K562 (cell line): ENCODE measurements at regions not wholly inside any gene's neighbourhood (a gene's known extent, or its start where the extent isn't known, plus 50 kb on each side); places are given as distances from the start of the nearest gene placed in this dataset.

ENCODE experiments used
- ATAC-seq: fragments of 200-7000 bp; cut with Tn5 transposase; 3 replicates; pipeline ENCODE4 v1.9.1; 2020; ENCODE audit warnings: moderate library complexity
- BruUV-seq: library from RNA; stranded (reverse); fragments of 400-500 nt; replicated peaks from 2 replicates; lab custom pipeline; 2021; lab: Mats Ljungman, UMichigan
- CTCF ChIA-PET: fragments of 300-600 bp; formaldehyde crosslinking; extraction: SDS; loops from one replicate; lab custom pipeline; 2021; ENCODE audit warnings: low intra/inter-chr PET ratio; lab: Yijun Ruan, JAX
- POLR2A ChIA-PET: fragments of 300-600, 350-650 bp; sonication (Branson Sonifier 250); formaldehyde crosslinking; extraction: SDS; loops from one replicate; lab custom pipeline; 2021; ENCODE audit warnings: antibody characterized with exemption, inconsistent platforms; lab: Yijun Ruan, JAX
- DNase-seq, 4 experiments: peaks; one replicate each; pipeline versions ENCODE4 v3.0.0 to v3.0.0-alpha.2; 2011 to 2018; ENCODE audit warnings: low spot score in 3 of 4, mixed read lengths in 3 of 4; ENCODE audit errors: extremely low read depth in 1 of 4
- FAIRE-seq: peaks from 2 replicates; lab custom pipeline; 2011; peaks lifted over from hg19 to GRCh38; lab: Jason Lieb, UNC
- H2AFZ ChIP-seq: 2 replicates; pipeline ENCODE4 v1.6.0; 2011; ENCODE audit warnings: low read depth, low read length, control low read depth, inconsistent platforms
- H3K27ac ChIP-seq: fragments of 200-600 bp; 3 replicates; pipeline ENCODE4 v1.8.0; 2011; ENCODE audit warnings: low read depth, mild to moderate bottlenecking, control low read depth, inconsistent platforms, low read length, moderate library complexity, mixed read lengths; ENCODE audit errors: extremely low read depth
- H3K27me3 ChIP-seq, 2 experiments: fragments of 300-600 bp in 1 of 2; 2 replicates in 1 of 2; 3 replicates in 1 of 2; pipeline versions ENCODE4 v1.6.0 to v1.8.0; 2011; ENCODE audit warnings: inconsistent platforms in 2 of 2, low read length in 2 of 2, mild to moderate bottlenecking in 1 of 2, mixed read lengths in 1 of 2, moderate library complexity in 1 of 2; ENCODE audit not compliant: control insufficient read depth in 2 of 2, insufficient read depth in 2 of 2
- H3K36me3 ChIP-seq: fragments of 300-600 bp; 3 replicates; pipeline ENCODE4 v1.8.0; 2011; ENCODE audit warnings: mild to moderate bottlenecking, low read length, inconsistent platforms; ENCODE audit not compliant: control insufficient read depth, insufficient read depth
- H3K4me1 ChIP-seq, 2 experiments: fragments of 200-600 bp in 1 of 2; replicated peaks in 1 of 2; 2 replicates in 1 of 2; 3 replicates in 1 of 2; pipeline versions ENCODE4 v1.5.1 to v1.8.0; 2011; ENCODE audit warnings: inconsistent platforms in 2 of 2, low read length in 2 of 2, mild to moderate bottlenecking in 1 of 2, mixed read lengths in 1 of 2, moderate library complexity in 1 of 2; ENCODE audit not compliant: control insufficient read depth in 2 of 2, insufficient read depth in 2 of 2
- H3K4me2 ChIP-seq: 2 replicates; pipeline ENCODE4 v1.6.1; 2011; ENCODE audit warnings: low read length, control low read depth, inconsistent platforms, mixed read lengths; ENCODE audit not compliant: insufficient read depth
- H3K4me3 ChIP-seq: fragments of 200-600 bp; sonication (generic), shearing (Covaris generic); 2 replicates; pipeline ENCODE4 v1.5.1; 2016; ENCODE audit warnings: control low read depth, inconsistent platforms
- H3K79me2 ChIP-seq: fragments of 200-600 bp; 3 replicates; pipeline ENCODE4 v1.8.0; 2011; ENCODE audit warnings: low read length, inconsistent platforms; ENCODE audit not compliant: control insufficient read depth, insufficient read depth
- H3K9ac ChIP-seq, 2 experiments: 2 replicates each; pipeline versions ENCODE4 v1.6.0 to v1.6.1; 2011; ENCODE audit warnings: low read depth in 2 of 2, low read length in 2 of 2, control low read depth in 1 of 2, inconsistent platforms in 1 of 2, mild to moderate bottlenecking in 1 of 2, mixed read lengths in 1 of 2; ENCODE audit not compliant: insufficient read depth in 1 of 2
- H3K9me1 ChIP-seq: one replicate; pipeline ENCODE4 v1.6.0; 2011; ENCODE audit warnings: inconsistent platforms, mild to moderate bottlenecking, low read length, moderate library complexity; ENCODE audit not compliant: control insufficient read depth, insufficient read depth
- H3K9me3 ChIP-seq: replicated peaks from 2 replicates; pipeline ENCODE4 v1.5.1; 2011; ENCODE audit warnings: low read depth, low read length, inconsistent platforms; ENCODE audit not compliant: control insufficient read depth, insufficient read depth
- H4K20me1 ChIP-seq: replicated peaks from 2 replicates; pipeline ENCODE4 v1.6.1; 2011; ENCODE audit warnings: low read length, inconsistent platforms, mixed read lengths; ENCODE audit not compliant: control insufficient read depth, insufficient read depth
- ARID2 ChIP-seq: fragments of 450-650 bp; IDR thresholded peaks from 2 replicates; pipeline ENCODE4 v1.6.1; 2017; ENCODE audit warnings: antibody characterized with exemption, mild to moderate bottlenecking
- E2F3 ChIP-seq: fragments of 250-450 bp; sonication (Bioruptor Pico); IDR thresholded peaks from 2 replicates; pipeline ENCODE4 v1.4.0; 2020; ENCODE audit warnings: mild to moderate bottlenecking
- FOXJ2 ChIP-seq: fragments of 200-800 bp; sonication (Bioruptor generic); IDR thresholded peaks from 2 replicates; pipeline ENCODE4 v1.6.1; 2016; ENCODE audit warnings: missing genetic modification characterization, missing compliant biosample characterization
- GABPA ChIP-seq: fragments of 200-800 bp; sonication (Bioruptor generic); conservative IDR thresholded peaks from 2 replicates; pipeline ENCODE4 v1.6.1; 2016; ENCODE audit warnings: low read depth, missing genetic modification characterization, missing compliant biosample characterization
- HNRNPH1 ChIP-seq: fragments of 200-400 bp; formaldehyde crosslinking; optimal IDR thresholded peaks from 2 replicates; pipeline ENCODE3; 2017; ENCODE audit warnings: low read depth, mild to moderate bottlenecking, low read length, moderate library complexity
- LCOR ChIP-seq: sonication (generic); formaldehyde crosslinking; IDR thresholded peaks from 2 replicates; pipeline ENCODE4 v1.8.0; 2022; ENCODE audit warnings: mild to moderate bottlenecking, missing genetic modification reagents
- SLC30A9 ChIP-seq: fragments of 250-450 bp; sonication (Bioruptor Pico); IDR thresholded peaks from 2 replicates; pipeline ENCODE4 v1.8.0; 2022; ENCODE audit warnings: mild to moderate bottlenecking, moderate library complexity
- SREBF2 ChIP-seq: sonication (generic); formaldehyde crosslinking; IDR thresholded peaks from 2 replicates; pipeline ENCODE4 v1.4.0; 2020; ENCODE audit warnings: mild to moderate bottlenecking, missing genetic modification reagents
- TAF1 ChIP-seq: IDR thresholded peaks from 2 replicates; pipeline ENCODE4 v1.6.1; 2011; ENCODE audit warnings: mild to moderate bottlenecking, low read length, moderate library complexity; ENCODE audit not compliant: insufficient read depth, control insufficient read depth, severe bottlenecking; ENCODE audit errors: extremely low read depth
- ZNF23 ChIP-seq: fragments of 250-450 bp; sonication (Bioruptor Pico); IDR thresholded peaks from 2 replicates; pipeline ENCODE4 v1.4.0; 2020; ENCODE audit warnings: mild to moderate bottlenecking
- ZNF232 ChIP-seq: sonication (generic); formaldehyde crosslinking; IDR thresholded peaks from 2 replicates; pipeline ENCODE4 v1.8.0; 2022; ENCODE audit warnings: mild to moderate bottlenecking, missing genetic modification reagents
- ZNF24 ChIP-seq: fragments of 450-650 bp; IDR thresholded peaks from 2 replicates; pipeline ENCODE4 v1.6.1; 2016
- ZNF584 ChIP-seq: fragments of 200-800 bp; sonication (Bioruptor generic); IDR thresholded peaks from 2 replicates; pipeline ENCODE4 v1.6.1; 2016; ENCODE audit warnings: low read depth, mild to moderate bottlenecking, missing genetic modification characterization, missing compliant biosample characterization
- ZNF75A ChIP-seq: fragments of 450-650 bp; formaldehyde crosslinking; IDR thresholded peaks from 2 replicates; pipeline ENCODE4 v1.4.0; 2020; ENCODE audit warnings: mild to moderate bottlenecking
- ZNF76 ChIP-seq: fragments of 250-450 bp; sonication (Bioruptor Pico); IDR thresholded peaks from 2 replicates; pipeline ENCODE4 v1.4.0; 2020; ENCODE audit warnings: mild to moderate bottlenecking, moderate library complexity, borderline replicate concordance
- WGBS: fragments of 100-300 bp; shearing (Covaris generic); methylation state at CpG from one replicate; pipeline ENCODE4 v1.1.6; 2016; ENCODE audit warnings: low coverage, mixed read lengths; ENCODE audit not compliant: insufficient coverage; ENCODE audit errors: missing lambda C conversion rate; 5-methylcytosine and 5-hydroxymethylcytosine counted together
- in situ Hi-C: fragments of 300-500 bp; cut with MboI; formaldehyde crosslinking; loops from 4 replicates; pipeline ENCODE4 v1.15.0; 2018; ENCODE audit warnings: inconsistent platforms, mixed read lengths
- intact Hi-C: fragments of 100-400 bp; cut with micrococcal nuclease; formaldehyde crosslinking; loops from 2 replicates; pipeline ENCODE4 v1.14.2; 2022
- TF ChIP-seq, protein P1 (sequence below): IDR thresholded peaks from 2 replicates; pipeline ENCODE4 v1.6.1; 2014; ENCODE audit warnings: antibody characterized with exemption
- TF ChIP-seq, protein P2 (sequence below): fragments of 450-650 bp; conservative IDR thresholded peaks from 2 replicates; pipeline ENCODE4 v1.6.1; 2016; ENCODE audit warnings: missing genetic modification characterization, low read depth, mild to moderate bottlenecking, missing compliant biosample characterization, moderate library complexity

DNA sequence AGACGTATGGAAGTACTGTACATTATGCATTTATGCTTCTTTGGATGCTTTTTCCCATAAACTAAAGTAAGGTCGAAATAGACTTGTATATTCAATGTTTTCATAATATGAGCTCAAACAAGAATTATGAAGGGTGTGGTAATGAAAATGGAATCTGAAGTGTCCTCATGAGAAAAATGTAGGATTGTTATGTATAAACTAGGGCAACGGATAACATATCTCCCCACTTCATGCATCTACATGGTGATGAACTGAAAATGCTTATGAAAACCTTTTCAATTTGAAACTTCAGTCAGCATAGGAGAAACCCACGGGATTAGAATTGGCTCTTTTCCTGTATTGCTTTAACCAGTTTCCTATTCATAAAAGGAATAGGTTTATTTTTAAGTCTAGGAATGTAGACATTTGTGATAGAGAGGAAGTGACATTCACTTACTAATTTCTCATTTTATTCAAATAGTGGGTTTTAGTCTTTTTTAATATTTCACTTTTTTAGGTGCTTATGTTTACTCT is 608.2 kb upstream of the GCFC2 start:
- Histone ChIP-seq H3K9me3 (no peaks in the 10 kb centered on the region), H3K4me3 (no peak overlapping the region), H3K9me1 (no peaks in the 10 kb centered on the region), H3K9ac (no peak overlapping the region), H3K36me3 (no peaks in the 10 kb centered on the region), H2AFZ (no peak overlapping the region), H3K4me1 (no peaks in the 10 kb centered on the region), H4K20me1 (no peaks in the 10 kb centered on the region), H3K4me2 (no peak overlapping the region), H3K27me3 (no peaks in the 10 kb centered on the region), H3K79me2 (no peaks in the 10 kb centered on the region), H3K27ac (no peak overlapping the region)
- ATAC-seq, result no peak
- TF ChIP-seq ZNF24, result no peak
- no peak for TF ChIP-seq ZNF75A
- TF ChIP-seq FOXJ2 (tag), result no peak
- no peak for TF ChIP-seq ZNF76 (CRISPR knock-in tag)
- TF ChIP-seq TAF1, result no peak
- no peak for TF ChIP-seq SREBF2 (CRISPR knock-in tag)
- no peak for TF ChIP-seq GABPA
- TF ChIP-seq, protein P1, sequence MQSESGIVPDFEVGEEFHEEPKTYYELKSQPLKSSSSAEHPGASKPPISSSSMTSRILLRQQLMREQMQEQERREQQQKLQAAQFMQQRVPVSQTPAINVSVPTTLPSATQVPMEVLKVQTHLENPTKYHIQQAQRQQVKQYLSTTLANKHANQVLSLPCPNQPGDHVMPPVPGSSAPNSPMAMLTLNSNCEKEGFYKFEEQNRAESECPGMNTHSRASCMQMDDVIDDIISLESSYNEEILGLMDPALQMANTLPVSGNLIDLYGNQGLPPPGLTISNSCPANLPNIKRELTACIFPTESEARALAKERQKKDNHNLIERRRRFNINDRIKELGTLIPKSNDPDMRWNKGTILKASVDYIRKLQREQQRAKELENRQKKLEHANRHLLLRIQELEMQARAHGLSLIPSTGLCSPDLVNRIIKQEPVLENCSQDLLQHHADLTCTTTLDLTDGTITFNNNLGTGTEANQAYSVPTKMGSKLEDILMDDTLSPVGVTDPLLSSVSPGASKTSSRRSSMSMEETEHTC, result no peak
- TF ChIP-seq ZNF23 (CRISPR knock-in tag), result no peak
- no peak for TF ChIP-seq ZNF584 (CRISPR knock-in tag)
- TF ChIP-seq ZNF232 (CRISPR knock-in tag), result no peak
- TF ChIP-seq, protein P2, sequence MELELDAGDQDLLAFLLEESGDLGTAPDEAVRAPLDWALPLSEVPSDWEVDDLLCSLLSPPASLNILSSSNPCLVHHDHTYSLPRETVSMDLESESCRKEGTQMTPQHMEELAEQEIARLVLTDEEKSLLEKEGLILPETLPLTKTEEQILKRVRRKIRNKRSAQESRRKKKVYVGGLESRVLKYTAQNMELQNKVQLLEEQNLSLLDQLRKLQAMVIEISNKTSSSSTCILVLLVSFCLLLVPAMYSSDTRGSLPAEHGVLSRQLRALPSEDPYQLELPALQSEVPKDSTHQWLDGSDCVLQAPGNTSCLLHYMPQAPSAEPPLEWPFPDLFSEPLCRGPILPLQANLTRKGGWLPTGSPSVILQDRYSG (tag), result no peak
- TF ChIP-seq HNRNPH1, result no peak
- TF ChIP-seq SLC30A9 (CRISPR knock-in tag), result no peak
- TF ChIP-seq ARID2, result no peak
- no peak for TF ChIP-seq E2F3 (CRISPR knock-in tag)
- TF ChIP-seq LCOR (CRISPR knock-in tag), result no peak
- DNase-seq, result no peak
- BruUV-seq, result no TSS peak
- in situ Hi-C loops, result no loop called here
- ChIA-PET POLR2A (no interaction called here), CTCF (no interaction called here)
- no peak for FAIRE-seq
- intact Hi-C loops, result no loop called here
- 6% methylated on average over 4 of the region's 4 CpGs for WGBS
